NCI-H82 (cell line): ENCODE measurements at regions not wholly inside any gene's neighbourhood (a gene's known extent, or its start where the extent isn't known, plus 50 kb on each side); places are given as distances from the start of the nearest gene placed in this dataset.

Experiments used
- DNase-seq: peaks from one replicate; lab custom pipeline; 2025; lab: John Stamatoyannopoulos, UW

DNA sequence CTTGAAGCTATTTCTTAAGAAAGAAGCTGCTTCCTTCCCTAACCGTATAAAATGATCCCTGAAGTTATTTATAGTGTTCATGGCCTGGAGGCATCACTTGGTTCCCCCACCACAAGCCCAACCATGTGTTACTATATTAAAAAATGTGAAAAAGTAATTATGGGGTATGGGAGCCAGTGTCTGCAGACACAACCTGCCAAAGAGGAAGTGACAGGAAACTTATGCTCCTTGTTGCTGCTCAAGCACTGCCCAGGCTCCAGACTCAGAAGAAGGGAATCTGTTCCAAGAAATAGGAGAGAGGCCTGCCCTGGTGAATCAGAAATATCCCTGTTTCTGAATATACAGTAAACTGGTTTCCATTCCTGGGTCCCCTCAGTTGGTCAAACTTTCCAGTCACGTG is 217.2 kb upstream of the BMP4 start:
- DNase-seq: no peak

DNA sequence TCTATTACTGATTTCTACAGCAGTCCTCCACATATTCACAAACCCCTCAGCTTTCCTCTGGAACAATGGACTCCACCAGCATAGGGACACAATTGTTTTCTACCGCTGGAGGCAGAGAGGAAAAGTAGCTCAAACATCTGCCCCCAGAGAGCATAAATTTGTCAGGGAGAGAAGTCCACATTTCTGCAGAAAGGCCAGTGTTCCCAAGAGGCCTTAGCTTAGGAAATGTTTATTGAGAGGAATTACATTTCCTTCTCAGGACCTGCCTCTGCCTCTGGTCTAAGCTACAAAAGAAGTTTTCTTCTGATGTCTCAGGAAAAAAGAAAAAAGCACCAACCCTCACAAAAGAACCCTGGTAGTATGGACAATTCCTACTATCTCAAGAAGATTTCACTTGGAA is 217.8 kb upstream of the BMP4 start:
- DNase-seq: no peak

DNA sequence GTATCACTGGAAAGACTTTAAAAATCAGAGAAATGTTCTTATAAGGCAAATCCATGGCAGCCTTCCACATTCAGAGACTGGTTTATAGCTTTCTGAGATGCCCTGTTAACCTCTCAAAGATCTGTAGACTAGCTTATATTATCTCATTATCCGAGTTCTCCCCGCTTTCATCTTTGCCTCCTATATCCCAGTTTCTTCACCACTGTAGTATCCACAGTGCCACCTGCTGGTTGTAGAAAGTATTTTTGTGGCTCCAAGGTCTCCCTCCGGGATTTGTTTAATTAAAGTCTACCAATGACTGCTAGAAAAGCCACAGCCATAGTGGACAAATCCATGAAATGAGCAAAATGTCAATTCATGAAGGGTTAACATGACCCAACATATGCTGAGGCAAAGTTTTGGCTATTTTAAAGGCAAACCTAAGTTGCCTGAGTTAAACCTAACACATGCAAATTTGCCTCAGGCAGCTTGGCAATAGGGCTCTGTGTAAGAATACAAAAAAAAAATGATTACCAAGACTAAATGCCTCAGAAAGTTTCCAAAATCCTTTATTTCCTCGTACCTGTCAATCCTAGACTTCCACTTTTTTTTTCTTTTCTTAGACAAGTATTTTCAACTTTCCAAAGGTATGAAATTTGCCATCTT is 218.8 kb upstream of the BMP4 start:
- DNase-seq: peak; percentile 77

DNA sequence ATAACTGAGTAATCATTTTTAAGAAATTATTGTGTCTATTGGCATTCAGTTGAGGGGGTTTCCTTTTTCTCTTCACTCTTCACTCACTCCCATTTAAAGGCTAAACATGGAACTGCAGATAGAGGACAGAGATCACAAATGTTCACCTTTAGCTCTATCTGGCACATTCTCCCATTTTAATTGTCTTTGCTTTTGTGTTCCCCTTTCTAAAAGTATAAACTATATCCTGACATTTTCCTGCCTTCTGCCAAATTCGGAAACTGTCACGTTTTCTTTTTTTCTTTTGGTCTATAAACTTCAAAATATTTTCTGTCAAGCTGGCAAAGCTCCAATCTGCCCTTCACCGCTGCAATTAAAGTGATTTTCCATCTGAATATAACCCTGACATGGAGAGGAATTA is 219.8 kb upstream of the CDKN3 start:
- no peak for DNase-seq

DNA sequence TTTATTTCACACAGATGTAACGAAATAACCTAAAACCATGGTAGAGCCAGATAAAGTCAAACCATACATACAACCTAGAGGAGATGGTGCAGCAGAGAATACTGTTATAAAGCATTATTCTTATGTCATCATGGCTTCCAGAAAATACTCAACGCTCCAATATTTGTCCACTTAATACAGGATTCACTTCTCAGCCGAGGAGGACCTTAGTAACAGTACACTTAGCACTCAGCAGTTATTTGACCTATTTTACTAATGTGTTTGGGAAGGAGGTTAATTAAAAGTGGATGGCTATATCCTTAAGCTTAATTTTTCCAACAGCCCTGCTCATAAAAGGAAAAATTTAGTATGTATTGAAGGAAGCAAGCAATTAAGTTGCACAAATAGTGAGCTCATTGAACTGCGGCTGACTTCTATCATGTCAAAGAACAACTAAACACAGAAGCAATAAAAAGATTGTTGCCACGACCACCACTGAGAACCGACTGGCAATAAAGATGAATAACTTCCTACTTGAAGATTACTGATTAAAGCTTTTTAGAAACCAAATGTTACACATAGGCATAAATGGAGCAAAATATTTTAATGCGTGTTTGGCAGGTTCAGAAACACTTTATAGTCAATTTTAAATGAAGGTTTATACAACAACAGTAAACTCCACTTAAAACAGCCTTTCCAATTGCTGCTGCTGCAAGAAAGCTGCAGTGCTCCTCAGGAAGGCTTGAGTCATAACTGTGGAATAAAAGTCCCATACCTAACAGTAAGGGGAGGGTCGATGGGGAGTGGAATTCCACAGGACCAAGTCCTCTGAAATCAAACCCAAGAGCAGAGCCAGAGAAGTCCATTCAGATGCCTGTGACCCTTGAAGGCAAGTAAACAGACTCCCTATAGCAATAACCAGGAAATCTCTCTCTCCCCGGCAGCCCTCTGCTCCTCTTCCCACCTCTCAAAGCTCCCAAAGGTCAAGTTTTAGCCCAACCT is 218.9 kb upstream of the CDKN3 start:
- DNase-seq: no peak

DNA sequence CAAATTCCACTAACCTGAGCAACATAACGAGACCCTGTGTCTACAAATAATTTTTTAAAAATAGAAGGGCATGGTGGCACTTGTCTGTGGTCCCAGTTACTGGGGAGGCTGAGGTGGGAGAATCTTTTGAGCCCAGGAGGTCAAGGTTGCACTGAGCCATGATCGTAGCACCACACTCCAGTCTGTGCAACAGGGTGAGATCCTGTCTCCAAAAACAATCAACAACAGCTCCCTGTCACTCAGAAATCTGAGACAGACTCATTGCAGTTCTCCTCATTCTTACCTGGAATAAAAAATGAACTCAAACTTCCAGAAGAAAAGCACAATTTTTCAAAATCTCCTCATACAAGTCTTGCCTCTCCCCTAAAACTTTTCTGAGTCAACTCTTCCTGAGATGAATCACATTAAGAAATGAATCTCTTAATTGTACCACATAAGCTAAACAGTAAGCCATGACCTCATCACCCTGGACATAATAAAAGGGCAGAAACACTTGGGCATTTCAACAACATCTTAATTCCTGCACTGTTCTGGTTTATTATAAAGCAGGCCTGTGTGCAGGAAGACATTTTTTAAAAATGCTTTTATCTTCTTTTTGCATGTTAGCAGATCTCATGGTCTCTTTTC is 214.3 kb upstream of the CDKN3 start:
- DNase-seq: no peak

DNA sequence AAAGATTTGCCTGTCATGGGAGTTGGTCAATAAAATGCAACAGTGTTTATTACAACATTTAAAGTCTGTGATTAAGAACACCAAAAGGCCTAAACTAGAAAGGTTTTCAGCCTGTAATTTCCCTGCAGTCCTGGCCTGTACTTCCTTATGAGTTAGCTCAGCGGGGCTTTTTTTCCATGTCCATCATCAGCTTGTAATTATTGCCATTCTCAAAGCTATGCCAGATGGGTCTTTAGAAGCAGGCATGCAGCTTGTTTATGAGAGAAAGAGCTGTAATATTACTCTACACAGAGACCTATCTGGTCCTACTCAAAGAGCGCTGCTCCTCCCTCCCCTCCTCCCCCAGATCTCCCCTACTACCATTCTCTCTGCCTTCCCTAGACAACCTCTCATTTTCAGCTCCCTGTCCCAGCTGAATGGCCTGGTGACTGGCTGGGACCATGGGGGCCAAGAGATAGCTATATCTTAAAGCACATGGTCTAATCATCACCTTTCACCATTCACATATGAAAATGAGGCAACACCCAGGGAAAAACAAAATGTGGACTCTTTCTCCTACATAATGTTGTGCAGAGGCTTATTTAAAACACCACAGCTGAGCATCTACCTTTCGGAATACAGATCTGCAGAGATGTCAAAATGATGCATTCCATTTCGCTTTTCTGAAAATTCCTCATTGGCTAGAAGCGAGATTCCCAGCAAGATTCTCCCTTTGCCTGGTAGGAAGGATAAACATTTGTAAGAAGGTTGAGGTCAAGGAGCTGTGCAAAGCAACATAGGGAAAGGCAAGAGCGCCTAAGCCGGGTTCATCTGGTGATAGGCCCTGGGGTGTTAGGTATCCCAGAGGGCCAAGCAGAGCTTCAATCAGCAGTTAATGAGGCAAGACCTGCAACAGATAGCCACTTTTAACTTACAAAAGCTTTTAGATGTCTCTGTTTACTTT is 209.7 kb upstream of the CDKN3 start:
- DNase-seq: no peak

DNA sequence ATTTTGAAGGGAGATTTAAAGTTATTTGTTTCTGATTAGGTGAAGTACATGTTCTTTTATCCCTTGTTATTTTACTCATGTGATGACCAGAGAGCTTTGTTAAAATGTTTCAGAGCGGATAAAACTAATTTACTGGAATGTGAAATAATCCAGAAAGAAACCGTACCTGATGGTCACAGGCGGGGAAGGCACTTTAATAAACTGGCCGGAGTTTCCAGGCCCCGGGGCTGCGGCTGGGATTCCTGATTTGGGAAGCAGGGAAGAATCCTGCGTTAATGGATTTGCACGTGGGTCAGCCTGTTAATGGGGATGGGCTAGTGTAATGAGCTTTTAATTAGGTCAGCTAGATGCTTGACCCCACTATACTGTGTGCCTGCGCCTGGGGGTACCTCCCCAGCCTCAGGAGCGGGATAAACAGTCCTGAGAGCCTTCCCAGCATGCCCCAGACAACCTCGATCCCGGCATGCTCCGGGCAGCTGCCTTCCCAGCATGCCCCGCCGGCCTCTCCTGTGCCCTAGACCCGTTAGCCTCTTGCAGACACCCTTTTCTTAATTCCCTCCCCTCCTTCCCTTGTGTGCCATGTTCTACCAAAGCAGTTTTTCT is 208.6 kb upstream of the CDKN3 start:
- no peak for DNase-seq

DNA sequence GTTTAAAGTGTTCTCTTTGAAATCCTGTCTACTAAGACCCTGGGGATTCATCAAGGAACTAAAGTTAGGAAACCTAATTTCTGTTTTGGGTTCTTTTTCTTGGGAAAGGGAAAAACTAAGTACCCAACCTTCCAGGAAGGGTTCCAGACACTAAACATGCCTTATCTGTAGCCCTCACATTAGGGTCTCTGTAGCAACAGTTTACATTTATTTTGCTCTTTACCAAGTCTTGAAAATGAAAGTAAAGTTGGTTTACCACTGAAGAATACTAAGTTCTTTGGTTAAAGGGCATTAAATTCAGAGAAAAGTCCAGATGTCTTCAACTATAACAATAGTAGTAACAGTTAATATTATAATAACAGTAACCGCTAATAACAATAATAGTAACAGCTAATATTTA is 207.5 kb upstream of the CDKN3 start:
- no peak for DNase-seq

DNA sequence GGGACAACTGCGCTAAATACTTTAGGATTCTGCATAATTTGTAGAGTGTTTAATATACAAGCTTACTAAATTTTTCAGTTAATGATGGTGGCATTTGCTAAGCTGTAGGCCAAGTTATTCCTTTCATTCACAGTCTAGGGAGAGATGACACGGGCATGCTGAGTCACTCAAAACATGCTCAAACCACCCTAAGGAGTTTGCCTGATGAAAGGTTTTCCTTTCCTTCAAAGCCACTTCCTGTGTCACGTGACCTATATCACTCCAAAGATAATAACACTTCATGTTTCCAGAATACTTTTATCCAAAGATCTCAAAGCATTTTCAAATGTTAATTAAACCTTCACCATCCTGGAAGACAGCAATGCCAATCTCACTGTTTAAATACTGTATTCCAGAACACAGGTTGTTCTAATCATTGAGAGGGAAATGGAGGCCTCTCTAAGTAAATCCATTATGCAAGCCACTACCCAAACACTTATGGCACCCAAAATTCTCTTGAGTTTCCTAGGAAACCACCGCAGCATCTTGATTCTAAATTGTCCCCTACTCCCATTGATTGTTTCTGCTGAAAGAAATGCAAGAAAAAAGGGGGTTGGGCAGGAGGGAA is 207.0 kb upstream of the CDKN3 start:
- DNase-seq: no peak

DNA sequence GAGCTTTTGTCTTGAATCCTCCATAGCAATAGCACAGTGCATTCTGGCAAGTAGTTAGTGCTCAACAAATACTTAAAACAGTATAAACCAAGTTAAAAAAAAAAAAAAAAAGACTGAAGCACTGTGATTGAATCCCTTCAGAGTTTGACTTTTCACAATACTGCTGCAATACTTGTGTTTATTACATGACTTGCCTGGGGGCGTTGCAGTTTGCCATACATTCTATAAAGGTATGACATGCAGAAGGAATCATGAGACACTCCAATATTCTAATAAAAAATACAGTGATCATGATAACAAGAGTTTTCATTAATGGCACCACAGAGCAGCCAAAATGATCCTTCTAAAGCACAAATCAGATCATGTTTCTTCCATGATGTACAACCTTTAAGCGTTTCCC is 205.0 kb upstream of the CDKN3 start:
- DNase-seq: no peak

DNA sequence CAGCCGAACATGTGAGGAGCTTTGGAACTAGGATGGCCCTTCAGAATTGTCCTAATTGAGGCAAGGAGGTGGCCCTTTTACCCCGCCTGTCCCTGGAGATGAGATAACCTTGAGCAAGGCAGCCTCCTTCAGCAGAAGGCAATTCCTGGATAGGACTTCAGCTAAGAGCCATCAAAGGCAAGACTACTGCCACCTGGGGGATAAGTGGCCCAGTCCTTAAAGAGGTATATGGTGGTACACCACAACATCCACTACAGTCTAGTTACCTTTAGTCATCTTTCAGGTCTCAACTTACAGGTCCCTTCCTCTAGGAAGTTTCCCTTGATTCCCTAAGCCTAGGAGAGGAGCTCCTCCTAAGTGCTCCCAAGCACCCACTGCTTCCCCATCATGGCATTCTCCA is 204.2 kb upstream of the CDKN3 start:
- DNase-seq: no peak

DNA sequence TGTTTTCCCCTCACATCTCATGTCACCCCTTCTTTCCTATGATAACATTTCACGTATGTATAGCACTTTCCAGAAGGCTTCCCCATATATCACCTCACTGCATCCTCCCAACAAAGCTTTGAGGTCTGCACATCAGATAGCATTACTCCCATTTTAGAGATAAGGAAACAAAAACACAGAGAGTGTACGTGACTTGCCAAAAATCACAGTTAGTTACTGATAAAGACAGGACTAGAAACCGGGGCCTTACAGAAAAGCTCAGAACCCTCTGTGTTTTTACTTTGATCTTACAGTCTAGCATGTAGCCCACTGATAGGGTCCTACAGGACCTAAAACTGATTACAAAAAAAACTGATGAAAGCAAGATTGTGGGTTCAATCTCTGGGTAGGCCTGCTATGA is 202.9 kb upstream of the CDKN3 start:
- no peak for DNase-seq

DNA sequence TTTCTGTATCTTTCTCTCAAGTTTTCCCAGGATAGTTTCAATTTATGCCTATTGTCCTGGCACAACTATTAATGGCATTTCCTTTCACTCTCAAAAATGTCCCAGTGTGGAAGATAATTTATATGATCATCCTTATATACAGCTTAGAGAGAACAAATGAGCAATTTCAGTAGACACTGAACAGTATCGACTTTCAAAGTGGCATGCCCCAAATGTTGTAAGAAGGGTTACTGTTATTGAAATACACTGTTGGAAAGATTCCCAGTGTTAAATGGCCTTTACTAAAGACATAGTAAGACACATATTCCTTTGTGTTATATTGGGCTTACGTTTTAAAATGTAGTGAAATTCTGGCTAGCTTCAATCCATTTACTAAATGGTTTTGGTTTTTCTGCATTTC is 202.3 kb upstream of the CDKN3 start:
- DNase-seq: no peak

DNA sequence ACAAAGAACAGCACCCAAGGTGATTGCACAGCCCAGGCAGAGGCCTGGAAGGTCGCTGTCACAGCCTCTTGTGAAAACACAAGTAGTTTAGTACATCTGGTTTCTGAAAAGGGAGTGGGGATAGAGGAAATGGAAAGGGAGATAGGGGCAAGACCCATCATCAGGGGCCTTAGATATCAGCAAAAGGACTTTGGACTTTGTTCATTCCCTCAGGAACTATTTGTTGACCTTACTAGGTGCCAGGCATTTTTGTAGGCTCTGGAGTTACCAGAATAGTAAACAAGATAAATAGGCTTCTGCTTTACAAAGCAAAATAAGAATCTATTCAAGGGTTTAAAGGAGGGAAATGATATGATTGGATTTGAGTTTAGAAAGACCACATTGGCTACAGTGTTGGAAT is 199.4 kb upstream of the CDKN3 start:
- DNase-seq: no peak

DNA sequence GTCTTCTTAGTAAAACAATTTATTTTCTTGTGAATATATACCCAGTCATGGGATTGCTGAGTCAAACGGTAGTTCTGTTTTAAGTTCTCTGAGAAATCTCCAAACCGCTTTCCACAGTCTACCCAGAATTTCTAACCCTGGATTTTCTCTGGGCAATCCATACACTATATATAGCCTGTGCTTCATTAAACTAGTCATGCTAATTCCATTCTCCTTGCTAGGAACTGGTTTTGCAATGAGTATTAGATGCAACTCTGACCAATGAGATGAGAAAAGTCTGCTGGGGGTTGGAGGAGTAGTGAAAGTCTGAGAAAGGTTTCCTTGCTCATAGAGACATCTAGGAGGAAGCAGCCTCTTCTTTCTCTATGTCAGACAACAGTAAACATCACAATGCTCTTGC is 196.1 kb upstream of the CDKN3 start:
- DNase-seq: no peak

DNA sequence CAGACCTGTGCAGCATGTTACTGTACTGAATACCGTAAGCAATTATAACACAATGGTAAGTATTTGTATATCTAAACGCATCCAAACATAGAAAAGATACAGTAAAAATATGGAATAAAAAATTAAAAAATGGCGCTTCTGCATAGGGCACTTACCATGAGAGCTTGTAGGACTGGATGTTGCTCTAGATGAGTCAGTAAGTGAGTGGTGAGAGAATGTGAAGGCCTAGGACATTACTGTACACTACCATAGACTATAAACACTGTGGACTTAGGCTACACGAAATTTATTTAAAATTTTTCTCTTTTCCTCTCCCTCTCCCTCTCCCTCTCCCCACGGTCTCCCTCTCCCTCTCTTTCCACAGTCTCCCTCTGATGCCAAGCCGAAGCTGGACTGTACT is 194.5 kb upstream of the CDKN3 start:
- DNase-seq: no peak

DNA sequence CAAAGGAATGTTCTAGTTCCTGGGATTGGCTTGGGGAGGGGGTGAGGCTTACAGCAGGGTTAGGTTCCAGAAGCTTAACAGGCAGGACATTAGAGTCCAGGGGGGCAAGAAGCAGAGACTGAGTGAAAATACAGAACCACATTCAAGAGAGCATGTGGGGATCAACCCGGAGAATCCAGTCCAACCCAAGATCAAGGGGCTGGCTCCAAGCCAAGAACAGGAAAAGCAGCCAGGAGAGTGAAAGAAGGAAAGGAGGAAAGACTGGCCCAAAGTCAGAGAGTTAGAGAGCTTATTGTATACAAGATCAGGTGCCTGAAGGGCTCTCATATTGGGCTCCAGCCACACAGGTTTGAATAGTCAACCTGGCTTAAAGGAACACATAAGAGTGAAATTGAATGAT is 190.3 kb upstream of the CDKN3 start:
- DNase-seq: no peak

DNA sequence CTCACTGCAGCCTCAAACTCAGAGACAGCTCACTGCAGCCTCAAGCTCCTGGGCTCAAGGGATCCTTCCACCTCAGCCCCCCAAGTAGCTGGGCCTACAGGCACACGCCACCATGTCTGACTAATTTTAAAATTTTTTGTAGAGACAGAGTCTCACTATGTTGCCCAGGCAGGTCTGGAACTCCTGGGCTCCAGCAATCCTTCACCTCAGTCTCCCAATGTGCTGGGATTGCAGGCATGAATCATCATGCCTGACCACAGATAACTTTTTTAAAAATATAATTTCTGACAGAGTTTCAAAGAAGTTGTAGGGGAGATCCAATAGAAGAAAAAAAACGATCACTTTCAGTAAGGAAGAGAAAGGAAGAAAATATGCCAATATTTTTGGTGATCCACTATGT is 189.7 kb upstream of the CDKN3 start:
- no peak for DNase-seq

DNA sequence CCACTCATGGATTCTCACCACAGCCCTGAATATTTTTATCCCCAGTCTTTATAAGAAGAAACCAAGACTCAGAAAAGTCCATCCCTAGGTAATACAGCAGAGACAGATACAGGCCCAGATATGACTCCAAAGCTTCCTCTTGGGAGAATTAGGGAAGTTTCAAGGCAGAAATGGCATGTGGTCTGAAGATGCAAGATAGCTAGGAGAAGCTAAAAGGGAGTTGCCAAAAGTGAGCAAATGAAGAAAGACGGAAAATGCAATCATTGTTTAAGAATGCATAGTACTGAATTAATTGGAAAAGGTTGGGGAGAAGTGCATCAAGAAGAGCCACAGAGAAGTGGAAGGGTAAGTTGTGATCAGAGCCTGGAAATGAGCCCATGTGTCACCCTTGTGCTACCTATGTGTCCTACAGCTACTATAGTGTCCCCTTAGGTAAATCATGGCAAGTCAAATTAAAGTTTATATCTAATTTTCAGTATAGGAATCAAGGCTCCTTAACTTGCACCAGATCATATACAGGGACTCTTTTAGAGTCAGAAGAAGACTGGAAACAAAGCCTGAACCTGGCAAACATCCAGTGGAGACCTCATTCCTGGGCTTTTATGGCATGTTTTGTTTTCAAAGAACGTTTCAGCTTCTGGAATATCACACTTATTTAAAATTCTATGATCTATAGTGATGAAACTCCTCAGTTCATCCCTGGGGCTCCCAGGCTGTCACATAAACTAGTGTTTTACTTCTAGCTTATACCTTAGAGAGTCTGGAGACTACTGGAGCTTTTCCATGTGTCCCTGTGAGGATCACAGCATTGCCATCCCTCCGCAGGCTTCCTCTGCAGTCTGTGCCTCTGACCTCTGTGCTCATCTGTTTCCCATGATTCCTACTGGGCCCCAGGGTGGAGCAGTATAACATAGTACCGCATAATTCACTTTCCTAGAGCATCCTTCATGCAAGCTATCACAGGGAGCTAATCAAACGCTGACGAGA is 189.0 kb upstream of the CDKN3 start:
- DNase-seq: no peak
